HS-5 (cell line): ENCODE measurements at regions not wholly inside any gene's neighbourhood (a gene's known extent, or its start where the extent isn't known, plus 50 kb on each side); places are given as distances from the start of the nearest gene placed in this dataset.

Experiments
- DNase-seq: peaks from one replicate; pipeline ENCODE4 v3.0.0-alpha.2; 2012; ENCODE audit warnings: low read depth

- DNase-seq, result no peak
Measured at GRCh38 chr2:8406271-8406670, 275.6 kb upstream of the ID2 start.

- DNase-seq, result no peak
Measured at GRCh38 chr2:8407332-8407731, 274.5 kb upstream of the ID2 start.

- DNase-seq, result no peak
Measured at GRCh38 chr2:8408560-8409460, 273.0 kb upstream of the ID2 start.

DNA sequence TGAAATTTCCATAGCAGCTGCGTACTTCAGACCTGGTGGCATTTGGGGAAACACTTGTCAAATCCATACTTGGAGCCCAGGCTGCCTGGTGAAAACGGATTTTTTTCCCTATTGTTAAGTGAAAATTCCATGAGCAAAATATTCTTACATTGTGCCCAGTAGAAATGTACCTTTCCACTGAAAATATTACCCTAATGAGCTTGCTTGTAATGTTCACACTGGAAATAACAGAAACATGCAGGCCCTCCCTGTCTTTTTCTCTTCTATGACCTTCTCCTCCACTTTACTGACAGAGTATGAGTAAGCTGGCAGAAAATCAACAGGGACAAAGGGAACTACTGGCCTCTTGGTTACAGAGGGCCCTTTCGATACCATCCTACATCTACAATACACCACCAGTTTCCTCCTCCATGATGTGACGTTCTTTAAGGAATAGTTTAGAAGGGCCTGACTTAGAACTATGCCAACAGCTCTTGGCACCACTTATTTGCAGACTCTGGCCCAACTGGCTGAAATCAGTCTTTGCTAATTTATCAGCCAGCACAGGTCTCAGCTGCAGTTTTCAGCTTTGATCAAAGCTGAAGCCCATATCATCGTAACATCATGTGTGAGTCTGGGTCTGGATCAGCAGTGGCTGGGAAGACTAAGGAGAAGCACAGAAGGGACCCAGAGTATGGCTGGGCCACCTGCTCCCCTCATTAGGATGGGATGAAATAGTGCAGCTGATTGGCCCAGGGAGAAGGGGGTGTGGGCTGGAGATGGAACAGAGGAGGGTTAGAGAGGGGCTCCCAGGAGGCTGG lies 272.2 kb upstream of the ID2 start:
- no peak for DNase-seq

- DNase-seq, result no peak
Measured at GRCh38 chr2:8412082-8412481, 269.8 kb upstream of the ID2 start.

DNA sequence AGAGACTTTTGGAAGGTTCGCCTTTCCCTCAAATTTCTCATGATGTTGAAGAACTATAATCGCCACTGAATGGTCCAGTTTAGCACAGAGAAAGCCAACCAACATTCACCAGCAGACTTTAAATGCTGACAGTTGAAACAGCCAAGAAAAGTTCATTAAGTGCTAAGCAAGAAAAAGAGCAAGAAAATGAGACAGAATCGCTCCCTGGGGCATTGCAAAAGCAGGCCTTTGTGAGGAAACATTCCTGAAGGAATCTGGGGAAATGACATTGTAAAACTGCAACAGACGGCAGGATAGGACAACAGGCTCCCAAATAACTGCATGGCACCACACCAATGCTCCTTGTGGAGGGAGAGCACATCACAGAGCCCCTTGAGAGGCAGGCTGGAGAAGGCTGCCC lies 269.3 kb upstream of the ID2 start:
- DNase-seq, result no peak

DNA sequence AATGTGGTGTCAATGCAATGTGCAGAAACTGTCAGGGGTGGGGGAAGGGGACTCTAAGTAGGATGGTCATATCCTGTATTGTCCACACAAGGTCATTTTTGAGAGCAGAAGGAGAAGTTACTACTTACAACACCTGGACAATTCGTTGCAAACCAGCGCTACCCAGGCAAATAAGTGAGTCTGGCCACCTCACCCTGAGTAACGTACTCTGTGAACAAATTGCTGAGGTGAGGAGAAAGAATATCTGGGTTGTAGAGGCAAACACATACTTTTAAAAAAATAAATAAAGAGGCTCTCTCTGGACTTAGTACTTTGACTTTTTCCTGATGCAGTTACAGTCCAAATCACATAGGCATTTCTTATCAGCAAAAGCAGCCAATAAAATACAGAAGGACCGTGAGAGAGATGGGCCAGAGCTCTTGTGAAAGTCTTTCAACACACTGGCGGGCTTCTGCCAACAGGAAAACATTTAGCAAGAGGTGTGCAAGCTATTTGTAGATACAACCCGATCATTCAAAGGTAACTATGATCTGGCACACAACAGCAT lies 268.2 kb upstream of the ID2 start:
- DNase-seq, result no peak

DNA sequence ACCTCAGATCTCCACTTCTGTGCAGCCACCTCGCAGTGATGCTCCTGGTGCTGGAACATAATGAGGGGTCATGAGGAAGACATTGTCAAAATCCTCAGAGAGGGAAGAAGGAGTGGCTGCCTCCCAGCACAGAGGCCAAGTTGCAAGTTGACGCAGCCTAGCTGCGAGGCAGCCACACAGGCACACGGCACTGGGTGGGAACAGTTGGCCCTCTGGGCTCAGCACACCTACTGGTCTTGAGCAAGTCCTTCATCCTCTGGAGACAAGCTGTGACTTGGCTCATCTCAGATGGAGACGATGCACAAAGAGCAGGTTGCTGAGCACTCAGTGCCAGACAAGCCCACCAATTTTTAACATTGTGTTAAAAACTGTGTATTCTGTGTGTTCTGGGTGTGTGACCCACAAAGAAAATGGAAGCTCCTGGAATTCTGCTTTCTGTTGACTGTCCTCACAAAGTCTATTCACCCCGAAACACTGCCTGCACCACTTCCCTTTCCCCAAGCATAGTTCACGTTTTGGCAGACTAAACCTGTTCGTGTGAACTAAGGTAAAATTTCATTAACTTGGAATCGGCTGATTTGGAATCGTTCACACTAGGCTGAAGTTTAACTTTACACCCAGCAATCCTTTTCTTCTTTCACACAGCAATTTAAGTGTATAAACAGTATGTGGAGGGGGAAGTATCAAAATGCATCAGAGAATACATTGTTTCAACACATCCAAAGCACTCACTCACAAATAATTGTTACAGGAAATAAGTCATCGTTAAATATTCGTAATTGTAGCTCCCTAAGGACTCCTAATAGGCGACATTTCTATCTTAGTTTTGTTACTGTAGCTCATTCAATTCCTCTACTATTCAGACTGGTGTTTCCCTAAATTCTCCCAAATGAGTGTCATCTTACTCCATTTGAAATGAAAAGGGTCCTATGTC lies 266.6 kb upstream of the ID2 start:
- no peak for DNase-seq

- no peak for DNase-seq
Measured at GRCh38 chr2:8416001-8416571, 265.8 kb upstream of the ID2 start.

GRCh38 chr2:8416849-8417832 lies 264.7 kb upstream of the ID2 start:
- no peak for DNase-seq

DNA sequence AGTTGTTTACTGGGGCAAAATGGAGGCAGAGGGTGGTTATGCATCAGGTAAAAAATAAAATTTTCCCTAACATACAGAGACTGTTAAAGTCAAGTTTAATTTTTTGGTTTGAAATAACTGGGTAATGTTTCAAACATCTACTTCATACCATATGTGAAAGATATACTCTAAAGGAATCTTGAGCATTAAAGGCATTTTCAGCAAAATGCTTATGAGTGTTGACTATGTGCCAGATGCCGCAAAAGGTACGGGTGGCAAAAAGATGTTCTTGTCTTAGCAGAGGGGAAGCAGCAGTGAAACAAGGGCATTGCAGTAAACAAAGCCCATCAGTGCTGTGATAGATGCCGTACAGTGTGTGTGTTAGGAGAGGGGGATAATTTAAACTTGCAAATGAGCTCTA lies 263.1 kb upstream of the ID2 start:
- no peak for DNase-seq

DNA sequence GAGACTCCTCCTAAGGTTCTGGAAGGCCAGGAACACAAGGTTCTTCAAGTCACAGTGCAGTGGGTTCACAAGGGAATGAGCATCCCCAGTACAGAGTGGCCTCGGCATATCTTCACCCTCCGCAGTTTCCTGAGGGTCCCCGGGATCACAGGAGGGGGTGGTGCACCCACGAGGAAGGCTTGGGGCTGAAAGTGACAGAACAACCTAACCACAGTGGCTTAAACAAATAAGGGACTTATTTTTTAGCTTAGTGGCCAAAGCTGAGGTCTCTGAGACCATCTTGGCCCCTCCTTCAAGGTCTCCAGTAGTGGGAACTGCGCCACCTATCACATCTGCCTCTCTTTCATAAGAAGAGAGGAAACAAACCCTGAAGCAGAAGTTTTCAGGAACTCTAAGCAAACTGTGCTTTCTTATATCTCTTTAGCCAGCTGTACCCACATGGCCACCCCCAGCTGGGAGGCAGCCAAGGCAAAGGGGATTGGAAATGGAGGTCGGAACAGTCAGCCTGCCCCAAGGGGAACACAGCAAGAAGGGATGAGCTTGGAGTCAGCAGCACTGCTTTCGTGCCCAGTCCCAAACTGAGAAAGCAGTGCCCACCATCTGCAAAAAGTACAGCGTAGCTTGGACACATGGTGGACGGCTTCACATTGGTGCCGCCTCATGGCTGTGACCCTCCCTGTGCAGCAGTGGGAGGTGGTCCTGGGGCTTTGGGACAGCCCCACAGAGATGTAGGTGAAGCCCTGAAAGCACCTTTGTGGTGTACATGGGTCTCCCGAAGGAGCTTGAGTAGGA lies 260.0 kb upstream of the ID2 start:
- DNase-seq, result no peak

DNA sequence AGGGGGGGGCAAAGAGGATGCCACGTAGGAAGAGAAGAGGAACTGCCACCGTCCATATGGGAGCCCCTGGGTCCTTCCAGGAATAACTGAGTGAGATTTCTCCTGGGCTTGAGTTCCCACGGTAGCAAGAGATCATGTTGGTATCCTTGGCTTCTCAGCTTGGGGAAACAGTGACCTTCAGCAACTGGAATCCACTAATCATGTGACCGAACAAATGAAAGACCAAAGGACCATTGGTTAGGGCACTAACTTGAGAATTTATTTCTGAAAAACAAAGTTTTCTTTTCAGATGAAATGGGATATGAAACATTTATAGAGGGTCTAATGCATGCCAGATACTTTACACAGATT lies 259.4 kb upstream of the ID2 start:
- no peak for DNase-seq

DNA sequence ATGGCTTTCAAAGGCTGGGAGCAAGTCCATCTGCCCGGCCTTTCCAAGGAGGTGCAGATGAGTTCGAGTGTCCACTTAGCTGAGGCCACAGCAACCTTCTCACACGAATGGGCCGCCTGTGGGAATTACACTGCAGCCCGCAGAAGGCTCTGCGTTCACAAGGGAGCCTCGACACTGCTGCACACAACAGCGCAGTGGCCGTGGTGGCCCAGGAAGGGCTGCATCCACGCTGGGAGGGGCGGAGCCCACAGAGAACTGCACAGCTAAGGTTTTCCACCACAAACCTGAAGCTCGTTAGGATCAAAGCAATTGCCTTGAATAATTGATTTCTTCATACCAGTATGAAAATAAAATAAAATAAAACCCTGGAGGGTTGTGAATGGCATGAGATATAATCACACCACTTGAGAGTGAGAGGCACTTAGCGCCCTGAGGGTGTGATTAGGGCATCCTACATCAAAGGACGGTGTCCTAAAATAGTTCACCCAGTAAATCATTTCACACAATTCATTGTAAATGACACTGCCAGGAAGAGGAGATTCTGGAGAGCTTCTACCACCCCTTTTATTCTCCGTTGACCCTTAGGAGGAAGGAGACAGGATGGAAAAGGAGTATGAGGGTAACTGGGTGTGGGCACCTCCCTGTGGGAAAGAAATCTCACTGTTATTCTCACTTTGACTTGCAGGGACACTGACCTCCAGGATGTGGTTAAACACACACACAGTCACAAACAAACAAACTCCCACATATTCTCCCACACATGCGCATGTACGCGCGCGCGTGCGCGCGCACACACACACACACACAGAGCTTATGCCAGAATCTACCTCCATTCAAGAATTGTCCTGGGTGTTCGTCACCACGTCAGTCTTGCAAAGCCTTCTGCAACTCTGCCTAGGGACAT lies 256.6 kb upstream of the ID2 start:
- DNase-seq, result no peak

DNA sequence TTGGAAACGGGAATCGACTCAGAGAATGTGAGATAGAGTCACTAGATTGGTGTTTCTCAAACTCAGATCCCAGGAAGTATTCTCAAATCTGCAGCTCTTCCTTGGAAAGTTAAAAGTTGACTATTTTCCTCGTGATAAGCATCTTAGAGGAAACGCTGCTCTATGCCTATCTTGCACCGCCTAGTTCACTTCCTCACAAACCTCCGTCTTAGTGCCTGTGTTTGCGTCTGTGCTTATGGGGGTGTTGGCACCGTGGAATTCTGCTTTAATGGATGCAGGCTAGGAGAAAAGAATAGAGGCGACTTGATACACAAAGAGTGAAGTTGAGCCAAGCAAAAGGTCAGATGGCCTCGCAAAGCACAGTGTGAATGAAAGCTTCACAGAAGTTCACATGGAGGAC lies 255.3 kb upstream of the ID2 start:
- no peak for DNase-seq

- DNase-seq, result no peak
Measured at GRCh38 chr2:8427211-8427610, 254.6 kb upstream of the ID2 start.

- DNase-seq, result no peak
Measured at GRCh38 chr2:8430628-8431027, 251.2 kb upstream of the ID2 start.

DNA sequence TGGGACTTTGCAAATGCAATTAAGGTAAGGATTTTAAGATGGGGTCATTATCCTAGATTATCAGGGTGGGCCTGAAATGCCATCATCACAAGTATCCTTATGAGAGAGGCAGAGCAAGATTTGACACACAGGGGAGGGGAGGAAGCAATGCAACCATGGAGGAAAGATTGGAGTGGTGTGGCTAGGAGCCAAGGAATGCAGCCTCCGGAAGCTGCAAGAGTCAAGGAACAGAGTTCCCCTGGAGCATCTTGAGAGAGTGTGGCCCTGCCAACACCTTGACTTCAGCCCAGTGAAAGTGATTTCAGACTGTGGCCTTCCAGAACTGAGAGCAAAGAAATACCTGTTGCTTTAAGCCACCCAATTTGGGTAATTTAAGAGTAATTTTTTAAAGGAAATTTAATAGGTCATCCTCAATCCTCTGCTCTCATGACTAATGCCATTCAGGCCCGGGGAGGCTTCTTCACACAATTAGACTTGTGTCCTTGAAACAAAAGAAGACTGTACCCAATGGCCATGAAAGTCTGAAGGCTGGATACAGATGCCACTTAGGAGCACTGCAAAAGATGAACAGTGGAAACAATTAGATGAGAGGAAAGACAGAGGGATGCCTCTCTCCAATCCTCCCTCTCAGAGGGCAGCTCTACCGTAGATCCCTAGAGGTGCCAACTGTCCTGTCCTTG lies 250.3 kb upstream of the ID2 start:
- DNase-seq, result no peak
